Fibroblast of the aortic adventitia (primary cell): ENCODE measurements at regions not wholly inside any gene's neighbourhood (a gene's known extent, or its start where the extent isn't known, plus 50 kb on each side); places are given as distances from the start of the nearest gene placed in this dataset.

Source experiments
- DNase-seq: peaks from one replicate; pipeline ENCODE4 v3.0.0-alpha.2; 2010; ENCODE audit warnings: low read depth
- H3K4me3 ChIP-seq: 2 replicates; pipeline ENCODE4 v1.5.1; 2011; ENCODE audit warnings: low read depth, mild to moderate bottlenecking, control low read depth, low read length, moderate library complexity
- TF ChIP-seq, protein P1 (sequence below): IDR thresholded peaks from 2 replicates; pipeline ENCODE4 v1.5.1; 2011; ENCODE audit warnings: mild to moderate bottlenecking, low read length, control low read depth, inconsistent platforms; ENCODE audit not compliant: insufficient read depth

DNA sequence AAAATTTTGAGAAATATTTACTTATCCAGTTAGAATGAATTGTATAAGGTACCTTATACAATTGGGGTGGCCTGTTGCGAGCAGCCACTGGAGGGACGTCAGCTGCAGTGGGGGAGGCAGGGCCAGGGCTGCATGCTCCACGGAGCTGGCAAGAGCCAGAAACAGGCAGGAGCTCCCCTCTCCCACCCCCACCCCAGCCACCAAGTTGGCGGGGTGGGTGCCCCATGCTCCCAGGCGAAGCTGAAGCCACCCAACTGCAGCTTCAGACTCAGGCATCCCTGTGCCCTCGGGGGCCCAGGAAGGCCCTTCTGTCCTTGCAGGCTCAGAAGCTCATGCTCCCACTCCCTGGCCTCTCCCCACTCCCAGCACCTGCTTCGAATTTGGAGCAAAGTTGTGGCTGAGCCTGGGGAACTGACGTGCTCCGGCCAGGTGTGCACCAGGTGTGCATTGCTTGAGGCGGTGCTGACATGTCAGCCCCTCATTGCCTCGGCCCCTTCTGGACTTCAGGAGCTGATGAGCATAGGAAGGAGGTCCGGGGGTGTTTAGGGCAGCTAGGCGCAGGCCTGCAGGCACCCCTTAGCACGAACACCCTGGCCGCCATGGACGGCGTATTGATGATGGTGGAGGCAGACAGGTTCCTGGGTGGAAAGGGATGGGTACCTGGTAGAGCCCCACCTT is 743.8 kb upstream of the GBE1 start:
- H3K4me3 ChIP-seq: no peak overlapping the region
- no peak for DNase-seq
- TF ChIP-seq, protein P1, sequence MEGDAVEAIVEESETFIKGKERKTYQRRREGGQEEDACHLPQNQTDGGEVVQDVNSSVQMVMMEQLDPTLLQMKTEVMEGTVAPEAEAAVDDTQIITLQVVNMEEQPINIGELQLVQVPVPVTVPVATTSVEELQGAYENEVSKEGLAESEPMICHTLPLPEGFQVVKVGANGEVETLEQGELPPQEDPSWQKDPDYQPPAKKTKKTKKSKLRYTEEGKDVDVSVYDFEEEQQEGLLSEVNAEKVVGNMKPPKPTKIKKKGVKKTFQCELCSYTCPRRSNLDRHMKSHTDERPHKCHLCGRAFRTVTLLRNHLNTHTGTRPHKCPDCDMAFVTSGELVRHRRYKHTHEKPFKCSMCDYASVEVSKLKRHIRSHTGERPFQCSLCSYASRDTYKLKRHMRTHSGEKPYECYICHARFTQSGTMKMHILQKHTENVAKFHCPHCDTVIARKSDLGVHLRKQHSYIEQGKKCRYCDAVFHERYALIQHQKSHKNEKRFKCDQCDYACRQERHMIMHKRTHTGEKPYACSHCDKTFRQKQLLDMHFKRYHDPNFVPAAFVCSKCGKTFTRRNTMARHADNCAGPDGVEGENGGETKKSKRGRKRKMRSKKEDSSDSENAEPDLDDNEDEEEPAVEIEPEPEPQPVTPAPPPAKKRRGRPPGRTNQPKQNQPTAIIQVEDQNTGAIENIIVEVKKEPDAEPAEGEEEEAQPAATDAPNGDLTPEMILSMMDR: no peak

DNA sequence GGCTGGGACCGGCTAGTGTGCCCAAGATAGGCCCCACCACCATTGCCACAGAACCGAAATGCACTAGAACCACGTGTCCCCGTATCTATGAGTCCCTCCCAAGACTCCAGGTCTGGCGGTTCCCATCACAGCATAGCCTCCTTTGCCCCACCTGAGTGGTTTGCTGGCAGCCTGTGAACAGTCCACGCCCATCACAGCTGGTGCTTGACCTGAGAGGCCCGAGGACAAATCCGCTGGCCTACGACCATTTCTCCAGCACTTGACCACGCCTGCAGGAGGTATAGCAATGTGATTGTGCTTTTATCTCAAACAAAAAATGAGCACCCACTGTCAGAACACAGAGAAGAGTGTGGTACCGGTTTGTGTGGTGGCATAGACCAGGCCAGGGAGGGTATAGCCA is 736.7 kb upstream of the GBE1 start:
- no peak overlapping the region for H3K4me3 ChIP-seq
- DNase-seq: no peak
- TF ChIP-seq, protein P1: no peak

DNA sequence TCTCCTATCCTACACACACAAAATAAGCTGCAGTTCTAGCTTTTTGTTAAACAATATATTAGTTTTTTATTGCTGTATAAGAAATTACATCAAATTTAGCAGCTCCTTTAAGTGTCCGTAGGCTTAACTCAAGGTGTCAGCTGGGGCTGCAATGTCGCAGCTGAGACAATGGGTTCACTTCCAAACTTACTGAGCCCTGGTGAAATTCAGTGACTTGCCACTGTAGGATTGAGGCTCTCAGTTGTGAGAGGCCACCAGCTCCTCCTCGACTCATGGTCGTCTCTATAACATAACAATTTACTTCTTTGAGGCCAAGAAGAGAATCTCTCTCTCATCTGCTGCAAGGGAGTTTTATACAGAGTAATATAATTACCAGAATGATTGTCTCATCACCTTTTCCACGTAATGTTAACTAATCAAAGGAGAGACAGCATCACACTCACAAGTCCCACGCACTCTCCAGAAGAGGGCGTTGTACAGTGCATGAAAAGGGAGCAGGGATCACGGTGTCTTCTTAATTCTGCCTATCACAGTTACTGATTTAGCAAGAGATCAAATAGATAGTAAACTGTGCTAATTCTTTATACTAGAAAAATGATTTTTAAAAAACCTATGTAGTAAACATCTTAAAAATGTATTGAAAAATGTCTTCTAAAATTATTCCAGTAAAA is 735.6 kb upstream of the GBE1 start:
- no peak overlapping the region for H3K4me3 ChIP-seq
- DNase-seq: no peak
- TF ChIP-seq, protein P1: no peak

DNA sequence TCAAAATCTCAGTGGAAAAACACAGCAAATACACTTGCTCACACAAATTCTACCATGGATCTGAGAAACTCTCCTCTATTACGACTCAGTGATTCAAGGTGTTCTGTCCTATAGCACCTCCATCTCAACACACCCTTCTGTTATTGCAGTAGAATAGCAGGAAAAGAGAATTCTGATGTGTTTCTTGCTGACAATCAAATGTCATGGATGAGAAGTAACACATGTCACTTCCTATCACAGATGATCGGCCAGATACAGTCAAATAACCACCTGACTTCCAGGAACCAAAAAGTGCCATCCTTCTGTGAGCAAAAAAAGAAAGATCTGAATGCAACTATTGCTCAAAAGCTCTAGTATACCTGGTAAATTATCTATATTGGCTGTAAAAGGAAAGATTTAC is 734.2 kb upstream of the GBE1 start:
- H3K4me3 ChIP-seq: no peak overlapping the region
- TF ChIP-seq, protein P1: no peak
- DNase-seq: no peak

DNA sequence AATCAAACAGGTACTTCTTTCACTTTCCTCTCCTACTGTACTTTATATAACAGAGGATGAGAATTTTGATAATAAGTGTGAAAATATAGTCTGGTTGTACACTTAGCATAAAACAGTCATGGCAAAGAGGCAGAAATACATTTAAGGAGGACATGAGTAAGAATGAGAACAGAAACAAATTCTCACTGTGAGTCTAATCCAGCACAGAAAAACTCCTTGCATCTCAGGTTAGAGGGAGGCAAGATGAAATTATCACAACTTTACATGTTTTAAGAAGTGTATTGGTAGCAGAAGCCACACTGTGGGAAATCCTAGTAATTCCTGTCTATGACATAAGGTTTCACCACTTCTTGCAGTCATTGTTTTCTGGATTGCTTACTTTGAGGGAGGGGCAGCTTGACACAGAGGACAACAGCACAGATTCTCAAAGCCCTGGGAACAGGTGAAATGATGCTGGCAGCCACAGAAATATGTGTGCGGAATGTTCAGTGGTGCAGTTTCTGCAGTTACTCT is 733.6 kb upstream of the GBE1 start:
- TF ChIP-seq, protein P1: no peak
- H3K4me3 ChIP-seq: no peak overlapping the region
- no peak for DNase-seq

DNA sequence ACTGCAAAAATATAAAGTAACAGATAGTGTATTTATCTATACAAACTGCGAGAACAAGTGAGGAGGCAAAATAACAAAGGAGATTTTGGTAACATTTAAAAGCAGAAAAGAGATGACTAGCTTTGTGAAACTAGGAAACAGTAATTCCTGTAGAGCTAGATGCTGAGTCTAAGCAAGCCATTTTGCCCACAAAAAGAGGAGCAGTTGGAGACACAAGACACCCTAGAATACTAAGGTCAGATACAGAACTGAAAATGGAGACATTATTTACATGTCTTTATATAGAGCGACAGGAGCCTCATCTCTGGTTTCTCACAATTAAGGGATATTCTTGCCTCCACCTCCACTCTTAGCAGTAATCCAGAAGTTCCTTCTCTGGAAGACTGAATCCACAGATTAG is 732.4 kb upstream of the GBE1 start:
- no peak overlapping the region for H3K4me3 ChIP-seq

More for the DNA sequence above, 732.4 kb upstream of the GBE1 start:
- DNase-seq: no peak
- TF ChIP-seq, protein P1: no peak
